WERI-Rb-1 (cell line): ENCODE measurements at regions not wholly inside any gene's neighbourhood (a gene's known extent, or its start where the extent isn't known, plus 50 kb on each side); places are given as distances from the start of the nearest gene placed in this dataset.

Experiments used
- DNase-seq: peaks from one replicate; pipeline ENCODE4 v3.0.0-alpha.2; 2020
- H3K27ac ChIP-seq: fragments of 250-450 bp; sonication (Bioruptor Pico); 2 replicates; pipeline ENCODE4 v1.5.1; 2020; ENCODE audit warnings: mild to moderate bottlenecking, moderate library complexity
- H3K27me3 ChIP-seq: fragments of 250-450 bp; sonication (Bioruptor Pico); 2 replicates; pipeline ENCODE4 v1.5.1; 2021; ENCODE audit warnings: mild to moderate bottlenecking, low read depth, moderate library complexity; ENCODE audit not compliant: insufficient read depth, severe bottlenecking
- H3K36me3 ChIP-seq: fragments of 250-450 bp; sonication (Bioruptor Pico); 2 replicates; pipeline ENCODE4 v1.5.1; 2020; ENCODE audit warnings: mild to moderate bottlenecking, moderate library complexity
- H3K4me3 ChIP-seq: 2 replicates; pipeline ENCODE4 v1.5.1; 2011; ENCODE audit warnings: low read depth, mild to moderate bottlenecking, control low read depth, low read length
- H3K9me3 ChIP-seq: fragments of 250-450 bp; sonication (Bioruptor Pico); 2 replicates; pipeline ENCODE4 v1.5.1; 2021; ENCODE audit warnings: mild to moderate bottlenecking, moderate library complexity; ENCODE audit not compliant: severe bottlenecking
- TF ChIP-seq, protein P1 (sequence below): IDR thresholded peaks from 2 replicates; pipeline ENCODE4 v1.5.1; 2011; ENCODE audit warnings: low read depth, mild to moderate bottlenecking, control low read depth, inconsistent platforms, low read length

DNA sequence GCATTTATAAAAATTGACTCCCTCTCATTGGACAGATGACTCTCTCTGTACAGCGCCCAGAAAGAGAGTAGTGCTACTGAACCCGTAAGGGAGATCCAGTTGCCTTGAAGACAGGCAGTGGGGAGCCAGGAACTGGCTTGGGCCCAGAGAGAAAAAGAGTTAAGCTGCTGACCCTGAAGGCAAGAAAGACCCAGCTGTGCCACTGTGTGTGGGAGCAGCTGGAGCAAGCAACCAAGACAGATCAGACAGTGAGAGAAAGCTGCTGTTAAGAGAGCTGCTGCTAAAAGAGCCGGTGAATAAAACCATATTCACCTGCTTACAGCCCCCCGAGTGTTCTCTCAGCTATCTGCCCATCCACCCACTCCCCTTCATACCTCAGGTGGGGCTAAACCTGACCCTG is 149.7 kb upstream of the ADAMTS16 start:
- Histone ChIP-seq H3K27ac (no peak overlapping the region), H3K36me3 (no peaks in the 10 kb centered on the region), H3K27me3 (peaks cover 94% of the 10 kb centered on the region), H3K4me3 (no peak overlapping the region), H3K9me3 (no peaks in the 10 kb centered on the region)
- no peak for DNase-seq
- TF ChIP-seq, protein P1, sequence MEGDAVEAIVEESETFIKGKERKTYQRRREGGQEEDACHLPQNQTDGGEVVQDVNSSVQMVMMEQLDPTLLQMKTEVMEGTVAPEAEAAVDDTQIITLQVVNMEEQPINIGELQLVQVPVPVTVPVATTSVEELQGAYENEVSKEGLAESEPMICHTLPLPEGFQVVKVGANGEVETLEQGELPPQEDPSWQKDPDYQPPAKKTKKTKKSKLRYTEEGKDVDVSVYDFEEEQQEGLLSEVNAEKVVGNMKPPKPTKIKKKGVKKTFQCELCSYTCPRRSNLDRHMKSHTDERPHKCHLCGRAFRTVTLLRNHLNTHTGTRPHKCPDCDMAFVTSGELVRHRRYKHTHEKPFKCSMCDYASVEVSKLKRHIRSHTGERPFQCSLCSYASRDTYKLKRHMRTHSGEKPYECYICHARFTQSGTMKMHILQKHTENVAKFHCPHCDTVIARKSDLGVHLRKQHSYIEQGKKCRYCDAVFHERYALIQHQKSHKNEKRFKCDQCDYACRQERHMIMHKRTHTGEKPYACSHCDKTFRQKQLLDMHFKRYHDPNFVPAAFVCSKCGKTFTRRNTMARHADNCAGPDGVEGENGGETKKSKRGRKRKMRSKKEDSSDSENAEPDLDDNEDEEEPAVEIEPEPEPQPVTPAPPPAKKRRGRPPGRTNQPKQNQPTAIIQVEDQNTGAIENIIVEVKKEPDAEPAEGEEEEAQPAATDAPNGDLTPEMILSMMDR, result no peak

DNA sequence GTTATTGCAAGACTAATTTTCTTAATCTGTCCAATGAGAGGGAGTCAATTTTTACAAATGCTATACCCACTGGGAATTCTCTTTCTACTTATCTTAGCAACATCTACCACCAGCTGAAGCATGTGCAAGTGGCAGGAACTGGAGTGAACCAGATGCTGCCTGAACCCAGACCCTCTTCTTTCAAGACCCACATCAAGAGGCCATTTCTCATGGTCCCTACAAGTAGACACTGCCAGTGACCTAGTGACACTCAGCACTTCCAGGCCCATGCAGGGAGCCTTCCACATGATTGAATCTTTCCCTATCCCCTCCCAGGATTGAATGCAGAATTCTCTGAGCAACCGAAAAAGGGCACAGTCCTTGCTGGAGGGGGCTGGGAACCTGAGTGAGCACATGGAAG is 148.2 kb upstream of the ADAMTS16 start:
- peaks cover 92% of the 10 kb centered on the region for H3K27me3 ChIP-seq
- no peaks in the 10 kb centered on the region for H3K9me3 ChIP-seq
- no peaks in the 10 kb centered on the region for H3K36me3 ChIP-seq
- TF ChIP-seq, protein P1, result no peak
- DNase-seq, result no peak
- no peak overlapping the region for H3K4me3 ChIP-seq
- H3K27ac ChIP-seq, result no peak overlapping the region

DNA sequence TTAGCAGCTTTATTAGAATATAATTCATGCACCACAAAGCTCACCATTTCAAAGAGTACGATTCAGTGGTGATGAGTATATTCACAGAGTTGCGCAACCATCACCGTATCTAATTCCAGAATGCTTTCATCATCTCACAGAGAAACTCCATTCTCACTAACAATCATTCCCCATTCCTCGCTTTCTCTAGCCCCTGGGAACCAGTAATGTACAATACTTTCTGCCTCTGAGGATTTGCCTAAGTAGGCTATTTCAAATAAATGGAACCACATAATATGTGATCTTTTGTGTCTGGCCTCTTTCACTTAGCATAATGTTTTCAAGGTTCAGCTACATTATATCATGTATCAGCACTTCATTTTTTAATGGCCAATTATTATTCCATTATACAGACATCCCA is 145.1 kb upstream of the ADAMTS16 start:
- no peak for DNase-seq
- Histone ChIP-seq H3K27ac (no peak overlapping the region), H3K4me3 (no peak overlapping the region), H3K36me3 (no peaks in the 10 kb centered on the region), H3K27me3 (peaks cover 63% of the 10 kb centered on the region), H3K9me3 (peaks cover 3% of the 10 kb centered on the region)
- TF ChIP-seq, protein P1, result no peak

DNA sequence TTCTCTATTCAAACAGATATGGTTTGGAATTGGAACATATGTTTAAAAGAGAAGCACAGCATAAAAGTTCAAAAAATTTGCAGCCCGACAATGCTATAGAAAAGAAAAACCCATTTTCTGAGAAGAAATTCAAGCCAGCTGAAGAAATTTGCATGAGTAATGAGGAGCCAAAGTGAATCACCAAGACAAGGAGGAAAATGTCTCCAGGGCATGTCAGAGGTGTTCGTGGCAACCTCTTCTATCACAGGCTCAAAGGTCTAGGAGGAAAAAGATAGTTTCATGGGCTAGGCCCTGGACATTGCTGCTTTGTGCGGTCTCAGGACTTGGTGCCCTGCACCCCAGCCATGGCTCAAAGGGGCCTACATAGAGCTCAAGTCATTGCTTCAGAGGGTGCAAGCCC is 134.8 kb upstream of the ADAMTS16 start:
- H3K27me3 ChIP-seq, result peaks cover 60% of the 10 kb centered on the region
- TF ChIP-seq, protein P1, result no peak

DNA sequence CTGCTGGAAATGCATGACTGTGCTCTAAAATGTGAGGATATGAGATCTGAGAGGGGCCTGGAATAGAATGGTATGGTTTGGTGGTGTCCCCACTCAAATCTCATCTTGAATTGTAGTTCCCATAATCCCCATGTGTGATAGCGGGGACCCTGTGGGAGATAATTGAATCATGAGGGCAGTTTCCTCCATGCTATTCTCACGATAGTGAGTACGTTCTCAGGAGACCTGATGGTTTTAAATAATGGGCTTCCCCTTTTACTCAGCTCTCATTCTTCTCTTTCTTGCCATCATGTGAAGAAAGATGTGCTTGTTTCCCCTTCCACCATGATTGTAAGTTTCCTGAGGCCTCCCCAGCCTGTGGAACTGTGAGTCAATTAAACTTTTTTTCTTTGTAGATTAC is 133.6 kb upstream of the ADAMTS16 start:
- TF ChIP-seq, protein P1, result no peak
- Histone ChIP-seq H3K4me3 (no peak overlapping the region), H3K27ac (no peak overlapping the region), H3K36me3 (no peaks in the 10 kb centered on the region), H3K9me3 (no peaks in the 10 kb centered on the region), H3K27me3 (peaks cover 70% of the 10 kb centered on the region)
- DNase-seq, result no peak

More for the DNA sequence above, 134.8 kb upstream of the ADAMTS16 start:
- DNase-seq, result no peak
- no peak overlapping the region for H3K4me3 ChIP-seq
- H3K9me3 ChIP-seq, result no peaks in the 10 kb centered on the region
- no peak overlapping the region for H3K27ac ChIP-seq
- H3K36me3 ChIP-seq, result no peaks in the 10 kb centered on the region

DNA sequence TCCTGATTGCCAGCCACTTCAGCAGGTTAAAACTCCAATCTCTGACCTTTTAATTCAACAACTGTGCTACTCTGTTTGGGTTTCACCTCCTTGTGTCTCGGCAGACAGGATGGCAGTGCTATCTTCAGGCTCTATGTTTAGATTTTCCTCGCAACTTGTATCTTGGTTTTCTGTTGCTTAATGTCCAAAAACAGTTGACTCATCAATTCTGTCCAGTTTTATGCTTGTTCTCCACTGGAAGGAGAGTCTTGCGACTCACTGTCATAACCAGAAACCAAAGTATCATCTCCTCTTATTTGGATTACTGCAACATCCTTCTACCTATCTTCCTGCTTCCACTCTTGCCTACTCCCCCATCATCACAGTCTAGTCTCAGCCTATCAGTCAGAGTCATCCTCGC is 130.9 kb upstream of the ADAMTS16 start:
- Histone ChIP-seq H3K9me3 (no peaks in the 10 kb centered on the region), H3K36me3 (no peaks in the 10 kb centered on the region), H3K4me3 (no peak overlapping the region), H3K27ac (no peak overlapping the region), H3K27me3 (peaks cover 66% of the 10 kb centered on the region)
- TF ChIP-seq, protein P1, result no peak
- DNase-seq, result no peak
